Urothelium cell line (cell line): ENCODE measurements at regions not wholly inside any gene's neighbourhood (a gene's known extent, or its start where the extent isn't known, plus 50 kb on each side); places are given as distances from the start of the nearest gene placed in this dataset.

ENCODE experiments used
- DNase-seq: peaks from one replicate; pipeline ENCODE4 v3.0.0; 2011; ENCODE audit warnings: low spot score, mixed read lengths
- FAIRE-seq: peaks from 2 replicates; lab custom pipeline; 2011; peaks lifted over from hg19 to GRCh38; lab: Jason Lieb, UNC

GRCh38 chr11:127392575-127392974 lies 392.0 kb upstream of the KIRREL3 start:
- FAIRE-seq: no peak

GRCh38 chr11:127390465-127390864 lies 389.9 kb upstream of the KIRREL3 start:
- no peak for FAIRE-seq
- no peak for DNase-seq

More at GRCh38 chr11:127392575-127392974, 392.0 kb upstream of the KIRREL3 start:
- DNase-seq: no peak

- DNase-seq (no peak), FAIRE-seq (no peak)
Measured at GRCh38 chr11:127385071-127385470, 384.5 kb upstream of the KIRREL3 start.

GRCh38 chr11:127383026-127383425 lies 382.5 kb upstream of the KIRREL3 start:
- FAIRE-seq (no peak), DNase-seq (no peak)

- FAIRE-seq: no peak
Measured at GRCh38 chr11:127381247-127381646, 380.7 kb upstream of the KIRREL3 start.

GRCh38 chr11:127379686-127380085 lies 379.1 kb upstream of the KIRREL3 start:
- DNase-seq: no peak
- FAIRE-seq: no peak

More at GRCh38 chr11:127381247-127381646, 380.7 kb upstream of the KIRREL3 start:
- DNase-seq: no peak

GRCh38 chr11:127376301-127376700 lies 375.7 kb upstream of the KIRREL3 start:
- FAIRE-seq: no peak
- DNase-seq: no peak

- FAIRE-seq: no peak
- no peak for DNase-seq
Measured at GRCh38 chr11:127369356-127369755, 368.8 kb upstream of the KIRREL3 start.

- DNase-seq (no peak), FAIRE-seq (no peak)
Measured at GRCh38 chr11:127362754-127363308, 362.3 kb upstream of the KIRREL3 start.

- FAIRE-seq (no peak), DNase-seq (no peak)
Measured at GRCh38 chr11:127358160-127358559, 357.6 kb upstream of the KIRREL3 start.

GRCh38 chr11:127350476-127350875 lies 349.9 kb upstream of the KIRREL3 start:
- no peak for DNase-seq
- no peak for FAIRE-seq

- DNase-seq (peak; percentile 46), FAIRE-seq (no peak)
Measured at GRCh38 chr11:127345819-127346459, 345.4 kb upstream of the KIRREL3 start.

- DNase-seq (no peak), FAIRE-seq (no peak)
Measured at GRCh38 chr11:127340438-127340837, 339.9 kb upstream of the KIRREL3 start.

- DNase-seq (no peak), FAIRE-seq (no peak)
Measured at GRCh38 chr11:127339376-127339775, 338.8 kb upstream of the KIRREL3 start.

GRCh38 chr11:127338380-127339259 lies 338.1 kb upstream of the KIRREL3 start:
- FAIRE-seq: no peak
- peak; percentile 6 for DNase-seq

- FAIRE-seq: no peak
Measured at GRCh38 chr11:127334466-127334865, 333.9 kb upstream of the KIRREL3 start.

GRCh38 chr11:127332896-127333295 lies 332.3 kb upstream of the KIRREL3 start:
- FAIRE-seq: no peak

More at GRCh38 chr11:127334466-127334865, 333.9 kb upstream of the KIRREL3 start:
- DNase-seq: no peak

GRCh38 chr11:127330044-127330443 lies 329.5 kb upstream of the KIRREL3 start:
- DNase-seq: no peak
- no peak for FAIRE-seq

More at GRCh38 chr11:127332896-127333295, 332.3 kb upstream of the KIRREL3 start:
- no peak for DNase-seq

GRCh38 chr11:127308291-127308690 lies 307.7 kb upstream of the KIRREL3 start:
- DNase-seq: no peak
- no peak for FAIRE-seq

GRCh38 chr11:127307700-127308099 lies 307.1 kb upstream of the KIRREL3 start:
- no peak for DNase-seq
- FAIRE-seq: no peak

- no peak for FAIRE-seq
- no peak for DNase-seq
Measured at GRCh38 chr11:127304634-127305033, 304.1 kb upstream of the KIRREL3 start.

GRCh38 chr11:127288926-127289325 lies 288.4 kb upstream of the KIRREL3 start:
- FAIRE-seq (no peak), DNase-seq (no peak)
